Muscle of leg (tissue), 3 donors: ENCODE measurements at regions not wholly inside any gene's neighbourhood (a gene's known extent, or its start where the extent isn't known, plus 50 kb on each side); places are given as distances from the start of the nearest gene placed in this dataset.

Source experiments
- DNase-seq: peaks from one replicate; pipeline ENCODE4 v3.0.0; 2013
- H3K27ac ChIP-seq: one replicate; pipeline ENCODE4 v1.5.1; 2013; ENCODE audit warnings: mild to moderate bottlenecking, low read length, control low read depth
- H3K27me3 ChIP-seq: one replicate; pipeline ENCODE4 v1.6.1; 2013; ENCODE audit warnings: low read length; ENCODE audit not compliant: control insufficient read depth, insufficient read depth
- H3K36me3 ChIP-seq: one replicate; pipeline ENCODE4 v1.6.1; 2013; ENCODE audit warnings: low read length; ENCODE audit not compliant: control insufficient read depth, insufficient read depth
- H3K4me1 ChIP-seq: one replicate; pipeline ENCODE4 v1.6.1; 2013; ENCODE audit warnings: low read length; ENCODE audit not compliant: control insufficient read depth, insufficient read depth
- H3K4me3 ChIP-seq: one replicate; pipeline ENCODE4 v1.5.1; 2013; ENCODE audit warnings: low read length, control low read depth
- H3K9me3 ChIP-seq: replicated peaks from 2 replicates; pipeline ENCODE4 v1.6.1; 2013; ENCODE audit warnings: low read depth, low read length; ENCODE audit not compliant: control insufficient read depth
- WGBS: methylation state at CpG from one replicate; pipeline ENCODE4 v1.1.5; 2013; ENCODE audit warnings: missing lambda C conversion rate; ENCODE audit not compliant: insufficient coverage; 5-methylcytosine and 5-hydroxymethylcytosine counted together

DNA sequence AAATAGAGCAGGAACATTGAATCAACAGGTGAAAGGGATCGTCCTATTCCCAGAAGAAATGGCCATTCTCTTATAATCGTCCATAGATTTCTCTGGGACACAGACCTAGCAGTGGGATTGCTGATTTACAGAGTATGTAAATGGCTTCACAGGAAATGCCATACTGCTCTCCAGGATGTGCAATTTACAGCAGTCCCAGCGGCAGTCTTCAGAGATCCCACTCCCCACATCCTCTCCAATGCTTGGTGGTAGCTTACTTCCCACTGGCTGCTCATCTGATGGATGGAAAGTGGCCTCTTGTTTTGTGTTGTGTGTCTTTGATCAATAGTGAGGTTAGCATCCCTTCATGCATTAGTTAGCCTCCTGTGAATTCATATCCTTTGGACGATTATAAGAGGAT, 58.1 kb upstream of the PRMT8 start:
- Histone ChIP-seq H3K4me3 (no peak overlapping the region), H3K27ac (no peak overlapping the region), H3K27me3 (no peaks in the 10 kb centered on the region), H3K9me3 (no peaks in the 10 kb centered on the region), H3K36me3 (no peaks in the 10 kb centered on the region), H3K4me1 (no peaks in the 10 kb centered on the region)
- no peak for DNase-seq
- WGBS: no CpG with 5 or more reads among the region's 4 CpGs

DNA sequence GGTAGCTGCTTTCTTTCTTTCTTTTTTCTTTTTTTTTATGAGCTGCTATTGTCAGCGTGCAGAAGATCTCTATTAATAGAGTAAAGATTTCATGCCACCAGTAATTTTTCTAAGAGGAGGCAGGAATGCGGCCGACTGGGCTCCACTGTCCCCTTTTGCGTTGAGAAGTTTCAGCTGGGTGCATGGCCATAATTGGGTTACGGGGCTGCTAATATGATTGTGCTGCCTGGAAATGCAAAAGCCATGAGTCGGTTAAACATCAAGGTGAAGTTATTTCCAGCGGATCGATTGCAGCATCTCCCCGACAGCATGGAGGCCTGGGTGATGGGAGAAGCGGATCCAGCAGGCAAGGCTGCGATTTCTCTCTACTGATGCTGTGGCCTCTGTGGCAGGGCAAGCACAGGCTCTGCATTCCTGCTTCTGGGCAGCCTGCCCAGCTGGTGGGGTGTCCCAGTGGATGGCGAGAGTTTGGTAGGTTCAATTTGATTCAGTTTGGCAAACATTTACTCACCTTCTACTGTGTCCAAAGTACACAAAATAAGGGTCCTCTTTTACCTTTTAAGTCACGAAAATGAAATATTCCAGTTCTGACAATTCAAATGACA, 54.4 kb upstream of the PRMT8 start:
- Histone ChIP-seq H3K9me3 (no peaks in the 10 kb centered on the region), H3K4me3 (no peak overlapping the region), H3K27ac (no peak overlapping the region), H3K27me3 (peaks cover 3% of the 10 kb centered on the region), H3K36me3 (no peaks in the 10 kb centered on the region), H3K4me1 (no peaks in the 10 kb centered on the region)
- 75% methylated on average over 11 of the region's 13 CpGs for WGBS
- DNase-seq: no peak

DNA sequence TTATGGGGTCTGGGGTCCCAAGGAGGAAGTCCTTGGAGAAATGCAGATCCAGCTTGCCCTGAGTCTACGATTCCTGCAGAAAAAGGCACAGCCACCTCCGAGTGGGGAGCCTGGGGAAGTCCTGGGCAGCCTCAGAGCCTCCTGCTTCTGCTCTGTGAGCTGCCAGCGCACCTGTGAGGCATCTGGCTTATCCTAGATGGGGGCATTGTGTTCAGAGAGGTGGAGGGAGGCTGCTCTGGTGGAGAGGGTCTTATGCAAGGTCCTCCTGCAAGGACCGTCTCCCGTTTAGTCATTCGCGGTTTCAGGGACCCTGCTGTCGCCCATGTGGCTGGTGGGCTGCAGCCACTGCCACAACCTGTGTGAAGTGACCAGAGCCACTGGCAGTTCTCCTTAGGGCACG, 53.0 kb upstream of the PRMT8 start:
- Histone ChIP-seq H3K9me3 (no peaks in the 10 kb centered on the region), H3K4me3 (no peak overlapping the region), H3K27me3 (peaks cover 3% of the 10 kb centered on the region), H3K36me3 (no peaks in the 10 kb centered on the region), H3K27ac (no peak overlapping the region), H3K4me1 (no peaks in the 10 kb centered on the region)
- no peak for DNase-seq
- 86% methylated on average over 8 of the region's 9 CpGs for WGBS

DNA sequence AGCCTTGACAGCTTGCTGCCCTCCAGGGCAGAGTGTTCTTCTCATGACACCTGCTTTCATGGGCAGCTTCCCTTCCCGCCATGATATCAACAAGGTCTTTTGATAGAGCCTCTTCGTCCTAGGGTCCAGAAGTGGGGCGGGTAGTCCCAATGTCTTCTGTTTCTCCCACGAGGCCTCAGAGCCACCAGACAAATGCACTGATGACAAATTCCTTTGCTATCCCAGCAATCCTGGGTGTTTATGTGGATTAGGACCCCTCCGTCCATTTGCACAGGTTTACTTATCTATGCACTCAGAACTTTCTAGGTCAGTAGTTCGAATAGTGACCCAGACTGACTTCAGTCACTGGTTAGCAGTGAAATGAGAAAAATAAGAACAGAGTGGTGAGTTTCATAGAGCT, 52.6 kb upstream of the PRMT8 start:
- no peaks in the 10 kb centered on the region for H3K4me1 ChIP-seq

More for the DNA sequence above, 52.6 kb upstream of the PRMT8 start:
- WGBS: 92% methylated on average over 2 of the region's 6 CpGs
- Histone ChIP-seq H3K9me3 (no peaks in the 10 kb centered on the region), H3K27ac (no peak overlapping the region), H3K27me3 (peaks cover 4% of the 10 kb centered on the region), H3K4me3 (no peak overlapping the region), H3K36me3 (no peaks in the 10 kb centered on the region)
- no peak for DNase-seq
